ENCODE measurements at regions not wholly inside any gene's neighbourhood (a gene's known extent, or its start where the extent isn't known, plus 50 kb on each side); places are given as distances from the start of the nearest gene placed in this dataset.

GRCh38 chr11:70007796-70008195, 70.3 kb upstream of the ANO1 start:
- FAIRE-seq (no peak), DNase-seq (ENCODE audit: insufficient read length, low spot score) (no peak)
- TF ChIP-seq POLR2A (IDR thresholded peaks at IDR 0.05; ENCODE audit: low read depth, low read length): no peak

- DNase-seq (ENCODE audit: insufficient read length, low spot score): no peak
- TF ChIP-seq POLR2A (IDR thresholded peaks at IDR 0.05; ENCODE audit: low read depth, low read length): no peak
- FAIRE-seq: no peak
These were observed 67.3 kb upstream of the ANO1 start for GRCh38 chr11:70010774-70011173.

GRCh38 chr11:70012134-70012733, 65.9 kb upstream of the ANO1 start:
- DNase-seq (ENCODE audit: insufficient read length, low spot score) (no peak), FAIRE-seq (no peak)
- TF ChIP-seq POLR2A (IDR thresholded peaks at IDR 0.05; ENCODE audit: low read depth, low read length): no peak

DNA sequence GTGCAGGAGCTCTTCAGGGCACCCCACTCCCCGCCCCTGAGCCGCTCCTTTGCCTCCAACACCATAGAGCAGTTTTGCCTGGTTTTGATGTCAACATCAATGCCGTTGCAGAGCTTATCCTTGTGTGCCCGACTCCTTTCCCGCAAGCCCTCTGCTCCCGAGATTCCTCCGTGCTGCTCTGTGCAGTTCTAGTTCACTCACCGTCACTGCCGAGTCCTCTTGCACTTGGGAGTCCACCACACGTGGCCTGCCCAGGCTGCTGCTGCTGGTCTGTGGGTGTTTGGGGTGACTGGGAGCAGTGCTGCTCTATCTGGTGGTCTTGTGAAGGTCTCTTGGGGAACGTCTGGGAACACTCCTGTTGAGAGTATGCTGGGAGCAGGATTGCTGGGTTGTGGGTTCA, 63.8 kb upstream of the ANO1 start:
- no peak for DNase-seq (ENCODE audit: insufficient read length, low spot score)
- no peak for TF ChIP-seq POLR2A (IDR thresholded peaks at IDR 0.05; ENCODE audit: low read depth, low read length)
- no peak for FAIRE-seq

GRCh38 chr11:70016666-70017367, 61.3 kb upstream of the ANO1 start:
- FAIRE-seq (no peak), DNase-seq (ENCODE audit: insufficient read length, low spot score) (peak; percentile 75)
- no peak for TF ChIP-seq POLR2A (IDR thresholded peaks at IDR 0.05; ENCODE audit: low read depth, low read length)

DNA sequence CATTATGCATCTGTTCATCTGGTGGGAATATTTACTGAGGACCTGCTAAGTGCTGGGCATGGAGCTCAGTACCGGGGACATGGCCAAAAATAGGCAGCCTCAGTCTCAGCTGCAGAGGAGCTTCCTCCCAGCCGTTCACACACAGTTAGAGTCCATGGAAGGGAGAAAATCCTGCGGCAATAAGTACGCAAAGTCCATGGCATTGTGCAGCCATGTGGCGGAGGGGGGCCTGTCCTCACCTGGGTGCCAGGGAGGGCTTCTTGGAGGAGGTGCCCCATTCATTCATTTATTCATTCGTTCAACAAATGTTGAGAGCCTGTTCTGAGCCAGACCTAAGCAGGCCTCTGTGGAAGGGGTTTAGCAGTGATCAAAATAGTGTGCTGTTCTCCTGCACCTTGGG, 59.3 kb upstream of the ANO1 start:
- TF ChIP-seq POLR2A (IDR thresholded peaks at IDR 0.05; ENCODE audit: low read depth, low read length): no peak
- FAIRE-seq: no peak
- no peak for DNase-seq (ENCODE audit: insufficient read length, low spot score)

GRCh38 chr11:70019576-70020011, 58.5 kb upstream of the ANO1 start:
- TF ChIP-seq POLR2A (IDR thresholded peaks at IDR 0.05; ENCODE audit: low read depth, low read length): no peak
- FAIRE-seq: no peak

DNA sequence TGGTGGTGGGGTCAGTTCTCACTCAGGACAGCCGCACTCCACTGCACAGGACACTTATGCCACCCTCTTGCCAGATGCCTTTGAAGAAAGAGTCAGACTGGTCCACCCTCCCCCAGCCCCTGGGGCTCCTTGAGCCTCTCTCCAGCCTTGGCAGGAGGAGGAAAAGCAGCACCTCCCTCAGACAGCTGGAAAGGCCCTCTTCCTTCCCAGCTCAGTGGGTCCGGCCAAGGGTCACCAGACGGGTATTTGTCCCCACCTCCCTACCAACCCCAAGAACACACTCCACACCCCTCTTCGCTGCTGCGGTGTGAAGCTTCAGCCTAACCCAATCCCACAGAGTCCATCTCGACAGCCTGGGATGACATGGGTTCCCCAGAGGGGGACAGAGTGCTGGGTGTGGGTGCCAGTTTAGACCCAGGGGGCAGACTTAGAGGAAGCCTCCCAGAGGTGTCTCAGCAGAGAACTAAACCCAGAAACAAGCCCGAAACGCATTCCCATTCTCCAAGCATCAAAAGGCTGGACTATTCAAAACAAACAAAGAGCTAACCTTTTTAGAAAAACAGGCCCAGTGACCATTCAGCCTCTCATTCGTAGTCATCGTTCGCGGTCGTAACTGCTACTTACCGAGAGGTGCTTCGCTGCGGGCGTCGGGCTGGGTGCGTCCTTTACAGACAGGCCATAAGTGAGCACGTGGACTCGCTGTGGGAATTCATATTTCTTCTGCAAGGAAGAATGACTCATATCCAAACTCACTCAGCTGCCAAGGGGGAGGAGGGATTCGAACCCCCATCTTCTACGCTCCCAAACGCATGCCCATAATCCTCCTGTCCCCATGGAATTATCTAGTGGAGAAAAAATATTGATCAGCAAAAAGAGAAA, 57.5 kb upstream of the ANO1 start:
- FAIRE-seq (no peak), DNase-seq (ENCODE audit: insufficient read length, low spot score) (no peak)
- TF ChIP-seq POLR2A (IDR thresholded peaks at IDR 0.05; ENCODE audit: low read depth, low read length): no peak

More at GRCh38 chr11:70019576-70020011, 58.5 kb upstream of the ANO1 start:
- DNase-seq (ENCODE audit: insufficient read length, low spot score): no peak

DNA sequence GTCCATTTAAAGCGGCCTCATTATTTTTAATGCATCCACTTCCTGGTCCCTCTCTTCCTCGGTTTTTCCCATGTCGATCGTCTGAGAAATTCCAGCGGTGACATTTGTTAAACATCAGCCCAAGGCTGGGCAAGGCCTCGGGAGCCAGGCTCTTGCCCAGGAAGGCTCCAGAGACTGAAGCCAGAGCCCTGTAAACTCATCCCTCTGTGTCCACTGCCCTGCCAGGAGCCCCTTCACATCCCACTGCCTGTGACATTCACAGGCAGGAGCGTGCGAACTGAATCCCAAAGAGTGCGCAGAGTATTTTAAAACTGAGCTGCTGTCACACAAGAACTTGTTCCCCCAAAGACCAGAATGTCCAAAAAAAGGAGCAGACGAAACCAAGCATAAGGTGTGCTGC, 56.5 kb upstream of the ANO1 start:
- TF ChIP-seq POLR2A (IDR thresholded peaks at IDR 0.05; ENCODE audit: low read depth, low read length): no peak
- no peak for FAIRE-seq
- no peak for DNase-seq (ENCODE audit: insufficient read length, low spot score)

GRCh38 chr11:70024036-70024772, 53.9 kb upstream of the ANO1 start:
- no peak for TF ChIP-seq POLR2A (IDR thresholded peaks at IDR 0.05; ENCODE audit: low read depth, low read length)
- FAIRE-seq (no peak), DNase-seq (ENCODE audit: insufficient read length, low spot score) (no peak)

- FAIRE-seq: no peak
These were observed 53.4 kb upstream of the ANO1 start for GRCh38 chr11:70024773-70025045.

DNA sequence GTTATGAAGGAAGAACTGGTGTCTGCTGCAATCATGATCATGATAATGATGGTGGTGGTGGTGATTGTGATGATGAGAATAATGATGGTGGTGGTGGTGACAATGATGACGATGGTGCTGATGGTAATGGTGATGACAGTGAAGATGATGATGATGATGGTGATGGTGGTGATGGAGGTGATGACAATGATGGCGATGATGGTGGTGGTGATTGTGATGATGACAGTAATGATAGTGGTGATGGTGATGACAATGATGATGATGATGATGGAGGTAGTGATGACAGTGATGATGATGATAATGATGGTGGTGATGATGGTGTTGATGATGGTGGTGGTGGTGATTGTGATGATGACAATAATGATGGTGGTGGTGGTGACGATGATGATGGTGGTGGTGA, 52.8 kb upstream of the ANO1 start:
- no peak for DNase-seq (ENCODE audit: insufficient read length, low spot score)
- no peak for FAIRE-seq
- no peak for TF ChIP-seq POLR2A (IDR thresholded peaks at IDR 0.05; ENCODE audit: low read depth, low read length)

More at GRCh38 chr11:70024773-70025045, 53.4 kb upstream of the ANO1 start:
- TF ChIP-seq POLR2A (IDR thresholded peaks at IDR 0.05; ENCODE audit: low read depth, low read length): no peak
- no peak for DNase-seq (ENCODE audit: insufficient read length, low spot score)

DNA sequence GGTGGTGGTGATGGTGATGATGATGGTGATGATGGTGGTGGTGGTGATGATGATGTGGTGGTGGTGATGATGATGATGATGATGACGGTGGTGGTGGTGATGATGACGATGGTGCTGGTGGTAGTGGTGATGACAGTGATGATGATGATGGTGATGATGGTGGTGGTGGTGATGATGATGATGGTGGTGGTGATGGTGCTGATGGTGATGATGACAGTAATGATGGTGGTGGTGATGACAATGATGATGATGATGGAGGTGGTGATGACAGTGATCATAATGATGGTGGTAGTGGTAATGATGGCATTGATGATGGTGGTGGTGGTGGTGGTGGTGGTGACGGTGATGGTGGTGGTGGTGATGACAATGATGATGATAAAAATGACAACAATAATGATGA, 52.1 kb upstream of the ANO1 start:
- FAIRE-seq (no peak), DNase-seq (ENCODE audit: insufficient read length, low spot score) (no peak)
- TF ChIP-seq POLR2A (IDR thresholded peaks at IDR 0.05; ENCODE audit: low read depth, low read length): no peak

GRCh38 chr11:70026726-70027125, 51.4 kb upstream of the ANO1 start:
- TF ChIP-seq POLR2A (IDR thresholded peaks at IDR 0.05; ENCODE audit: low read depth, low read length): no peak
- FAIRE-seq: no peak
- DNase-seq (ENCODE audit: insufficient read length, low spot score): no peak
